ENCODE measurements at regions not wholly inside any gene's neighbourhood (a gene's known extent, or its start where the extent isn't known, plus 50 kb on each side); places are given as distances from the start of the nearest gene placed in this dataset.

DNA sequence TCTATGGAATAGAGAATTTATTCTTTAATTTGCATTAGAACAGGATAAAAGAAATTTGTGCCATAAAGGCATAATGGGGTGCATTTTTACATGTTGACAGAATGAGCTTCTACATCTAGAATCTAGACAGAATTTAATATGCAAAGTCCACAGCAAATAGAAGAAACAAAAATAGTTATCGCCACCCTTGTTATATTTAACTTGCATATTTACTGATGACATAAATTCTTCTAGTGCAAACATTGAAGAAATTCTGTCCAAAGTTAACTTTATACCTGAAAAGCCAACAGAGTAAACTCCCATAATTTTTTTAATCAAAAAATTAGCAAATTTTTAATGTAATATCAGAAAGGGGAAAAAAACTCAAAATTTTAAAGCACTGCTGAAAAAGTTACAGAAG is 213.7 kb upstream of the ALCAM start:
- no peak for DNase-seq (ENCODE audit: low spot score)
- TF ChIP-seq CTCF (IDR thresholded peaks at IDR 0.05; ENCODE audit: extremely low read depth, missing control alignments): no peak

- no peak for TF ChIP-seq CTCF (IDR thresholded peaks at IDR 0.05; ENCODE audit: extremely low read depth, missing control alignments)
- no peak for DNase-seq (ENCODE audit: low spot score)
Observed at GRCh38 chr3:105154692-105155091, 212.0 kb upstream of the ALCAM start.

DNA sequence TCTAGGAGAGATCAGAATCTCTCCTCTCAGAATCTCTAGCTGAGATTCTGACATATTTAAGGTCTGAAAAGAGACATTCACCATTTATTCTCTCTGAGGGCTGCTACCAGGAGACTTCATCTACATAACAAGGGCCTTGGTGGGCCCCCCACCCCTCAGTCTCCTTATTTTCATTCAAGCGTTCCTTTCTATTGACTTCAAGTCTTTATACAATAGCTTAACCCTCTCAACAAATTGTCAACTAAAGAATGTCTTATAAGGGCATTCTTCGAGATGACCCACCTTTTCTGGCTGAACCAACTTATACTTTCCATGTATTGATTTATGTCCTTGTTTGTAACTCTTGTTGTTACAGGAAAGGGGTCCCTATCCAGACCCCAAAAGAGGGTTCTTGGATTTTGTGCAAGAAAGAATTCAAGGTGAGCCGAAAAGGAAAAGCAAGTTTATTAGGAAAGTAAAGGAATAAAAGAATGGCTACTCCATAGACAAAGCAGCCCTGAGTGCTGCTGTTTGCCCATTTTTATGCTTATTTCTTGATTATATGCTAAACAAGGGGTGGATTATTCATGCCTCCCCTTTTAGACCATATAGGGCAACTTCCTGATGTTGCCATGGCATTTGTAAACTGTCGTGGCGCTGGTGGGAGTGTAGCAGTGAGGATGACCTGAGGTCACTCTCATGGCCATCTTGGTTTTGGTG is 209.5 kb upstream of the ALCAM start:
- no peak for TF ChIP-seq CTCF (IDR thresholded peaks at IDR 0.05; ENCODE audit: extremely low read depth, missing control alignments)
- DNase-seq (ENCODE audit: low spot score): no peak

- no peak for TF ChIP-seq CTCF (IDR thresholded peaks at IDR 0.05; ENCODE audit: extremely low read depth, missing control alignments)
- no peak for DNase-seq (ENCODE audit: low spot score)
Observed at GRCh38 chr3:105157766-105158085, 209.0 kb upstream of the ALCAM start.

GRCh38 chr3:105158286-105158685 is 208.4 kb upstream of the ALCAM start:
- DNase-seq (ENCODE audit: low spot score): no peak
- TF ChIP-seq CTCF (IDR thresholded peaks at IDR 0.05; ENCODE audit: extremely low read depth, missing control alignments): no peak

GRCh38 chr3:105162448-105162847 is 204.3 kb upstream of the ALCAM start:
- no peak for TF ChIP-seq CTCF (IDR thresholded peaks at IDR 0.05; ENCODE audit: extremely low read depth, missing control alignments)
- DNase-seq (ENCODE audit: low spot score): no peak

GRCh38 chr3:105166893-105167292 is 199.8 kb upstream of the ALCAM start:
- no peak for TF ChIP-seq CTCF (IDR thresholded peaks at IDR 0.05; ENCODE audit: extremely low read depth, missing control alignments)
- DNase-seq (ENCODE audit: low spot score): no peak

Data from GM20000 (cell line).